HG03432 (cell line): ENCODE measurements at regions not wholly inside any gene's neighbourhood (a gene's known extent, or its start where the extent isn't known, plus 50 kb on each side); places are given as distances from the start of the nearest gene placed in this dataset.

ENCODE experiments used
- ATAC-seq: cut with Tn5 transposase; IDR thresholded peaks from one replicate; pipeline ENCODE4 v1.9.1; 2021; ENCODE audit warnings: mild to moderate bottlenecking, moderate library complexity; ENCODE audit not compliant: unreplicated experiment

DNA sequence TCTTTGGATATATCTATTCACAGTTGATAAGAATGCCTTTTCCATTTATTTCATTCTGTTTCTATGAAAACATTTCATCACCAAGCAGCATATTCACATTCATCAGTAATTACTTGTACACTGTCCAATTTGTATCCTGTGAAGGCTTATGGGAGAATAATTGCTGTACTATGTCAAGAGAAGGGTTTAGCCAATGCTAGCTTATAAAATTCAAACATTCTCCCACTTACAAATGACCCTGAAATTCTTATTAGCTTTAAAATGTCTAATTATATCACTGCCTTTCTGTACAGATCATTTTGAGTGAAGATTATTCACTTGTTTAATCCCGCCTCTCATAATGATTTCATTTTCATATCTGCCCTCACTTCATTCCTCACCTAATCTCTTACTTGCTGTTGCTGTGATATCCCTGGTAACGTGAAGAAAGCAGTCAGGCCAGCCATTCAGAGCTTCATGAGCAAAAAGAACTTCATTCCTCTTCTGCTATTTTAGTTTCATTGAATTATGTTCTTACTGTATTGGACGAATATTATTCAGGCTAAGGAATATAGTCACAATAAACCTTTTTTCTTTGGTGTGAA, 778.7 kb downstream of the OLFM4 start:
- ATAC-seq = no peak

DNA sequence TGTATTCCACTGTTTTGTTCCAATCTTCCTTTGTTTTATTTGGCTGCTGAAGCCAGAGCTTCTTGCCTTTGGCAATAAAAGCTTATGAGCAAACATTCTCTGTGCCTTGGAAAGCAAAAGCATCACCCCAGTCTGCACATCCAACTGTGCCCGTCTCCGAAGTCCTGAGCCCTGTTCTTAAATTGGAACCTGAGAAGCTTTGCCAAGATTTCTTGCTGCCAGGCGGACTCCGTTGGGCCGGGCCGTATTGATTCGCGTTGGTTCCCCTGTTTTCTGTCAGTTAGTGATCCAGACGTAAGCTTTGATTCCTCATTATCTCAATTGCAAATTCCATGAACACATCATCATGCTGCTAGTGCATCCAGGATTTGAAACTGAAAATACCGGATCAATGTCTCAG, 793.0 kb downstream of the OLFM4 start:
- no peak for ATAC-seq

DNA sequence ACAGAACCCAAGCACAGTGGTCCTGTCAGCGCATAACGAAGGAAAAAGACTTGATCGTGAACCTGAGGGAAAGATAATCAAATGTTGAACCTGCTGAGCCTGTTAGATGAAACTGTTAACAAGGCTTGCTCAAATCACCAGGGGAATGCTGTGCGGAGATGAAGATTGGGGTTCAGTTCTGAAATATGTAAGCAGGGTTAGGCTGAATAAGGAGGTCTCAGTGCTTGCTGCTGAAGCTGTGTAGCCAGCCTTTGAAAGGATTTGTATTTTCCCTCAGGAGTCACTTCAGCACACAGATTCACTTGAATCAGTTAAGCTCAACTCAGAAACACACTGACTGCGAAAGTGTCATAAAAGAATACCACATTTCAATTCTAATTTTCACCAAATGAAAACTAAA, 793.5 kb downstream of the OLFM4 start:
- ATAC-seq = no peak

DNA sequence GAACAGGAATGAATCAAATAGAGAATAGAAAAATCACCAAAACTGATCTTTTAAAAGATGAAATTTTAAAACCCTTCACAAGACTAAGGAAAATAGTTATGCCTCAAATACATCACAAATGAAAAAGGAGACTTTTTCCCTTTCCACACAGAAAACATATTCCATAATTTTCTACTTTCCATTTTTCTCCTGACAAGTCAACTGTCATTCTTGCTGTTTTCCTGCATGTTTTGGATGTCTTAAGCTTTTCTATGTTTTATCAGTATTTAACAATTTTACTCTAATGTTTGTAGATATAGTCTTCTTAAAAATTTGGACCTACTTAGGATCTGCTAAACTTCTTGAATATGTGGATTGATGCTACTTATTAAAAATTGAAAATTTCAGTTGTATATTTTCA, 810.8 kb downstream of the OLFM4 start:
- no peak for ATAC-seq

DNA sequence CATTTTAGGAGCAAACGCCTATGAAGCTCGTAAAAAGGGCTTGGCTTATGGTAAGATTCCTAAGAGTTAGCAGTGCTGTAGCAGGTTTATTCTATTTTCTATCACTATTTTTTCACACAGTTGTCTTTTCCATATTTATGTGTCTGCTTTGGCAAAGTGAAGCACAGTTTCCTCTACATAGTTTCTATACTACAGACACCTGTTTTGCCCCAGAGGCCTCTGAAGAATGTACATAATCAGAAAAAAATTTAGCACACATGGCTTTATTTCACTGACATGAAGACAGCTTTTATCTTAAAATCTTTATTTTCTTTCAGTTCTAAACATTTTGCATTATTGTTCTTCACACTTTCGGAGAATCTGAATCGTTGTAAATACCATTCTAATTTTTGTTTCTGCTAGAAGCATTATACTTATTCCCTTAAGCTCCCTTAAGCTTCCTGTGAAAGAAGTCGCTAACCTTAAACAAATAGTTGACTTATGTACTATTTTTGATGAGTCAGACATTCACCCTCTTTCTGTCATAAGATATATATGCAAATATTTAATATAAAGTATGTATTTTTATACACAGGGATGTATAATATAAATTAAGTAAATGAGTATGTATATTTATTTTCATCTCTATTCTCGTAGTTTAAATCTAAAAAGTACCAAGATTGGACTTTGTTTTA, 816.0 kb downstream of the OLFM4 start:
- ATAC-seq = no peak

GRCh38 chr13:53847502-53847901, 818.9 kb downstream of the OLFM4 start:
- ATAC-seq = no peak

GRCh38 chr13:53848366-53848961, 819.9 kb downstream of the OLFM4 start:
- no peak for ATAC-seq

- ATAC-seq = no peak
These were observed 825.7 kb downstream of the OLFM4 start for GRCh38 chr13:53854321-53854720.

DNA sequence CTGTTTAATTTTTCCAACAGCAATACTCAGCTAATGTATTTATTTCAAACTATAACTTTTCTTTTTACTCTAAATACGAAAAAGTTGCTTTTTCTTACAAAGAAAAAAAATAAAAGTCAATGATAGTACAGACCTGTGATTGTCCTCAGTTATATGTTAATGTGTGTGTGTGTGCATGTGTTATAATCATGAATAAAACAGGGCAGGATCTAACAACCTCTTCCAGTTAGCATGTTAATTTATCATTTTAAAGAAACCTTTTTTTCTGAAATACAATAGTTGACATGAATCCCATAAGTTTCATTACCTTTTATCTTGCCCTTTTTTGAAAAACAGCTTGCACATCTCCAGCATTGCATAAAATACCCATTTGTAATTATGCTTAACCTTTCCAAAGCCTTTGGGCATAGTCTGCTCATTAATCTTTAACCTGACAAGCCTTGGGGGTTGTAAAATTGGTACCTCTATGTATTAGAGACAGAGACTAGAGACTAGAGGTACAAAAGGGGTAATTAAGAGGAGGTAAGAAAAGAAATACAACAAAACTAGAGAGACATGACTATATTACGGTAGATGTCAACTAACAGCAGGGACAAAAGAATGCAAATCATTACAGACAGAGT, 828.1 kb downstream of the OLFM4 start:
- no peak for ATAC-seq

GRCh38 chr13:53863520-53863919, 834.9 kb downstream of the OLFM4 start:
- ATAC-seq = no peak

GRCh38 chr13:53873558-53873957, 844.9 kb downstream of the OLFM4 start:
- no peak for ATAC-seq

GRCh38 chr13:53878861-53879260, 850.2 kb downstream of the OLFM4 start:
- ATAC-seq = no peak

DNA sequence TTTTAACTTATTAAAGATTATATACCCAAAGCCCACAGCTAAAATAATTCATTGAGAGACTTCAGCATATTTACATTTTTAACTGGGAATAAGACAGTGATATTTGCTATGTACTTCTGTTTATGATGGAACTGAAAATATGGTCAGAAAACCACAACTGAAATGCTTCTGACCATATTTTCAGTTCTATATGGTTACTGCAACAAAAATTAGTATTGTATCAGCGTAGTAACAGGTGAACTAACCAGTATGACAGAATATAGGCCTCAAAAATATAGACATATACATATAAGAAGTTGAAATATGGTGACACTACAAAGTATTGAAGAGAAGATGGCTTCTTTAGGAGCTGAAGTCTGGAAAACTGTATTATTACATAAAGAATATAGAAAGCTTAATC, 857.4 kb downstream of the OLFM4 start:
- peak; percentile 49 for ATAC-seq

DNA sequence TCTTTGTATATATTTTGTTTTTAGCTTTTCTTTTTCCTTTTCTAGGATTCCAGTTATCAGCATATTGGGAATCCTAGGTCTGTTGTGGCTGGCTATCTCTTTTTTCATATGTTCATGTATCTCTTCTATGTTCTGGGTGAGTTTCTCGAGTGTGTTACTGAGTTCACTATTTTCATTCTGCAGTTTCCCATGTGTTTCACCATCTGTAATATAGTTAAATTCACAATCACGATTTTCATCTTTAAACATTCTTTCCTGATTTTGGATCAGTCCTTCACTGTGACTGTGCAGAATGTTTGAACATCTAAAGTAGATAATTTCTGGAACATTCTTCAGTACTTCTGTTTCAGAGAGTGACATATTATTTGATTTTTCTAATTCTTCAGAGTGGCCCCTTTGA, 862.1 kb downstream of the OLFM4 start:
- no peak for ATAC-seq

- peak; percentile 66 for ATAC-seq
These were observed 873.0 kb downstream of the OLFM4 start for GRCh38 chr13:53901593-53901992.

DNA sequence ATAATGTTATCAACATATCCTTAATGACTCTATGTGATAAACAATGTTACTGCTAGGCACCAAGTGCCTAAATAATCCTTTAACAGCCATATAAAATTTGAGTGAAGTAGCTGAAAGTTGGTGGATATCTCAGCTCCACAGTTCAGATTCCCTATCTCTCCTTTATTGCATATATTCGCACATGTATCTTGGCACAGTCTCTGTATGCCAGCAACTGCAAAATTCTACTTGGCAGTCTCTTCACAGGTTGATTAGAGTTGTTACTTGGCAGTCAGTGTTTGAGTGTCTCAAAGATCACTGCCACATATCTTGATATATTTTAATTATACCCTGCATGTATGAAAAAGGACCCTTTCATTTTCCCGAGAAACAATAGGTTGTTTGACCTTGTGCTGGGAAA, 879.3 kb downstream of the OLFM4 start:
- ATAC-seq = no peak

- ATAC-seq = no peak
These were observed 892.3 kb downstream of the OLFM4 start for GRCh38 chr13:53920916-53921315.

DNA sequence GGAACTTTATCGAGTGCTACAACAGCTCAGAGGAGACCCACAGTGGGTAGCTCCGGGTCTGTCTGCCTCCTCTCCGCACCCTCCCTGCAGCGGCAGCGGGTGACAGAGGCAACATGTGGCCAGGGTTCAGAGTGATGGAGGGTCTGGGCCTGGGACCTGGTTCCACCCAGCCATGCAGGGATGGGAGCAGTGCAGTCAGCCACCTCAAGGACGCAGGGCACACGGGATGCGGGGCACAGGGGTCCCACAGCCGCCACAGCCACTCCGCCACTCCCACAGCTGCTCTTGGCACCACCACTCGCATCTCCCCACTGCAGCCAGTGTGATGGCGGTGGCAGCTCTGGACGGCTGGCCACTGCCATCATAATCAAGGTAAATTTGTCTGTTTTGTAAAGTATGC, 892.9 kb downstream of the OLFM4 start:
- no peak for ATAC-seq

DNA sequence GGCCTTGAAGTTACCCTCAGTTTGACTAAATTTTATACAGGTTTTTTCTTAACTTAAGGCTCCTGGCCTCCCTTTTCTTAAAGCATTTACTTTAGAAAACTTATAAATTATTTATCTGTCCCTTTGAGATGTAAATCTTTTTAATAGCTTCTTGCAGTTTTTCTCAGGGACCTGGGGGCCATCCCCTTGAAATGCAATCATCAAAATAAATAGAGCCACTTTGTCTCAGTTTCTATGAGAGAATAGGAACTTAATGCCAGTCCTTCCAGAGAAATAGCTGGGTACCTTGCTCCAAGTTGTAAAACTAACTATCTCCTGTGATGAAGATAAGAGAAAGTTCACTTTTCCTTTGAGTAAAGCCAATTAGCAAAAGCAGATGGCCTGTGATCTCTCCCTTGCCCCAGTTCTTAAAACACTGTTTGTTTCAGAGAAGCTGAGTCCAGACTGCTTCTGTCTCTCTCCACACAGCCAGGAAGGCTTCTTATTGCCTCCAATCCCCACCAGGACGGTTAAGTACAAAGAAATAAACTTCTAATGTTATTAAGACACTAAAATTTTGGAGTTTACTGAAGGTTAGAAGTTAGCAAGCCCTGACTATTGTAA, 913.1 kb downstream of the OLFM4 start:
- ATAC-seq = no peak

DNA sequence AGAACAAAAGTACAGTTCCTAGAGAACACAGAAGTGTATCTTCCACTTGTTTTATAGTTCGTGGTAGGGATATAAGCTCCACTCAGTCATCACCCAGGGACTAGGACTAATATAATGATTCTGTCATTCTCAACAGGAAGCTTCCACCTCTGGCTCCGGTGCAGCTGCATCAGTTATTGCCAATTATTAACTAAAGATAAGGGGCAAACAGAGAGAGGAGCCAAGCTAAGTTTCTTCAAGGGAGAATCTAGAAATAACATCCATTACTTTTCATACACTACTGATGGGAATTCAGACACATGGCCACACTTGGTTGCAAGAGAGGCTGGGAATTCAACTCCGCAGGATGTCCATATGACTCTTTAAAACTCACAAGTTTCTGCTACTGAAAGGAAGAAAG, 917.9 kb downstream of the OLFM4 start:
- ATAC-seq = no peak

GRCh38 chr13:53953183-53953582, 924.6 kb downstream of the OLFM4 start:
- no peak for ATAC-seq
